ENCODE measurements at regions not wholly inside any gene's neighbourhood (a gene's known extent, or its start where the extent isn't known, plus 50 kb on each side); places are given as distances from the start of the nearest gene placed in this dataset.
"Not testable (repeated sequence)": the region's sequence is repeated elsewhere in the genome, so short reads cannot be mapped to it uniquely, and the experiment has no call there.

DNA sequence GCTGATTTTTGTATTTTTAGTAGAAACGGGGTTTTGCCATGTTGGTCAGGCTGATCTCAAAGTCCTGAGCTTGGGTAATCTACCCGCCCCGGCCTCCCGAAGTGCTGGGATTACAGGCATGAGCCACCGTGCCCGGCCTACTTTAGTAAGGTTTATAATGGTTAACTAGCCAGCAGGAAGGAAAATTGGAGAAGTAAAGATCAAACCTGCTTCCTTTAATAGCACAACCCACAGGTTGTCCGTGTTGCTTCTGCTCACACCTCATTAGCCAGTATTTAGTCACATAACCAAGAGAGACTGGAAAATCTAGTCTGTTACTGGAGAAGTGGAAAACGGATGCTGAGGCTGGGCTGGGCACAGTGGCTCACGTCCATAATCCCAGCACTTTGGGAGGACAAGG is 51.9 kb upstream of the TBL1XR1 start:
- DNase-seq (ENCODE audit: low read depth): no peak

DNA sequence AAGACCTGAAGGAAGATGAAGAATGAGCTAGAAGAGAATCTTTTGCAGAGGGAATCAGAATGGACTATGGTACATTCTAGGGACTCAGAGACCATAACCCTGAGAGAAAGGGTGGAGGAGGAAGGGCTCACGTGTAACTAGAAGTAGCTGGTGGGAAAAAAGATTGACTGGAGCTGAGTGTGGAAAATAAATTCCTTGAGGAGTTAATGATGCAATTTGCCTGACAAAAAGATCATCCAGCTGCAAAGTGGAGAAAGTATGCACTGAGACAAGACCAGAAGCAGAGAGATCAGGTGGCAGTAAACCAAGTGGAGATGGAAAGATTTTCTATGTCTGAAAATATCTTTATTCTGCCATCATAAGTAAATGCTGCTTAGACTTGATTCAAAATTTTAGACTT is 52.9 kb upstream of the TBL1XR1 start:
- DNase-seq (ENCODE audit: low read depth): no peak

DNA sequence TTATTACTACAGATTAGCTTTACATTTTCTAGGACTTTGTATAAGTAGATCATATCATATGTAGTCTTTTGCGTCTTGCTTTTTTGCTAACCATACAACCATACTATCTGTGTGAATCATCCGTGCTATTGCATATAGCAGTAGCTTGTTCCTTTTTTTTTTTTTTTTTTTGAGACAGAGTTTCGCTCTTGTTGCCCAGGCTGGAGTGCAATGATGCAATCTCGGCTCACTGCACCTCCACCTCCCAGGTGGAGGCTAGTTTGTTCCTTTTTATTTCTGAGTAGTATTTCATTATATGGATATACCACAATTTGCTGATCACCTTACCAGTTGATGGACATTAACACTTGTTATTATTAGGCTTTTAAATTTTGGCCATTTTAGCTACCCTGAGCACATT is 54.5 kb upstream of the TBL1XR1 start:
- no peak for DNase-seq (ENCODE audit: low read depth)

DNA sequence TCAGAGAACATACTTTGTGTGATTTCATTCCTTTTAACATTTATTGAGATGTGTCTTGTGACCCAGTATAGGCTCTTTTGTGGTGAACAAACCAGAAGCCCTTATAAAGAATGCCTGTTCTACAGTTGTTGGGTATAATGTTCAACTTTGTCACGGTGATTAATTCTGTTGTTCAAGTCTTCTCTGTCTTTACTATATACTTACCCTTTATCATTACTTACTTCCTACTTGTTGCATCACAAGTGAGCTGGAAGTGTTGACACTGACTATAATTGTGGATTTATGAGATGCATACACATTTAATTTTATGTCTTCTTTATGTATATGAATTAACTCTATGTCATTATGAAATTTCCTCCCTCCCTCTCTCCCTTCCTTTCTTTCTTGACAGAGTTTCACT is 59.7 kb upstream of the TBL1XR1 start:
- no peak for DNase-seq (ENCODE audit: low read depth)

DNA sequence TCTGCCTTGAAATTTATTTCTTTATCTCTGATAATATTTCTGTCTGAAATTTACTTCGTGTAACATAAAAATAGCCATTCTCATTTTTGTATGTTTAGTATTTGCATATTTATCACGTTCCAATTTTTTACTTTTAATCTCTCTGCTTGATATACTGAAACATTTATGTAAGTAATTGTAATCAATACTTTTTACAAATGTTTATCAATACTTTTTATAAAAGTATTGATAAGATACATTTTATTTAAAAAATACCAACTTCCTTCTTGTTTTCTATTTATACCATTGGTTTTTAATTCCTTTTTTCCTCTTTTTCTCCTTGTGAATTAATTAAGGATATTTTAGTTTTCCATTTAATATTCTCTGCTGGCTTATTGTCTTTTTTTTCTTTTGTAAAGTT is 60.3 kb upstream of the TBL1XR1 start:
- DNase-seq (ENCODE audit: low read depth): no peak

DNA sequence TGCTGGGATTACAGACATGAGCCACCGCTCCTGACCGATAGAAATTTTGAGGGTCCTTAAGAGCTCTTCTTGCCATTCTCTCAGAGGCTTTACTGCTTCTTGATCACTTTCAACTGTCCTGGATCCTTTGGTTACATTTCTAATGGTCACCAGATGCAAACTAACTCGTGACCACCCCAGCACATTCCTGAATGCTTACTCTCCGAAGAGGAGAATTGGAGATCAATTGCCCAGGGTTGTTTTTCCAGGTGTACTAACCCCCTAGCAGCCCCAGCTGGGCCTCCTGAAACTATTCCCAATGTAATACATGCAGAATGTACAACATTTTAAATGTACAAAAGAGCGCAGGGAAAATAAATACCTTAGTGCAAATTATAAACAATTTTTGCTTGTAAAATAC is 65.1 kb upstream of the TBL1XR1 start:
- no peak for DNase-seq (ENCODE audit: low read depth)

DNA sequence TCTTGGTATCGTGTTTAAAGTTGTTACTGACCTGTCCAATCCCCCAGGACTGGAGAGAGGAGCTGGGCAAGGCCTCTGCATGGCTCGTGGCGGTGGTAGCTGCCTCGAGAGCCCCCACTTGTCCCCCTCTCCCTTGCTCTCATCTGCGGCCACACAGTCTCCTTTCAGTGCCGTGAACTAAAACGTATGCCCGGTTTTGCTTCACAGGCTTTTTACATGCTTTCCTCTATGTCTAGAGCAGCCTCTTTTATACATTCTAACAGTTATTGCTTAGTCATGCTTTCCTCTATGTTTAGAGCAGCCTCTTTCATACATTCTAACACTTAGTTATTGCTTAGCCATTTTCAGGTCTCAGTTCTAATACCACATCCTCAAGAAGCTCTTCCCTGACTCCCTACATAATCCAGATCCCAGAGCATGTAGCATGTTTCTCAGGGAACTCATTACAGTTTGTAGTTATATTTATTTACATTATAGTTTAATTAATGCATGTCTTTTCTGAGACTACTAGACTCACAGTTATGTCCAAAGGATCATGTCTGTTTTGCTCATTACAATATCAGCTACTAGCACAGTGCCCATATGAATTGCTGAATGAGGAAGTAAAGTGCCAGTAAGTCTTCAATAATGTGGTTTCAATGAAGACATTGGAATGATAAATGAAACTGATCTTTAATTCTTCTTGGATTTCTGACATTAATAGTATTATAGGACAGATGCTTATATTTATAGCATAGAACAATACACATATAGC is 66.5 kb upstream of the TBL1XR1 start:
- peak; percentile 19 for DNase-seq (ENCODE audit: low read depth)

DNA sequence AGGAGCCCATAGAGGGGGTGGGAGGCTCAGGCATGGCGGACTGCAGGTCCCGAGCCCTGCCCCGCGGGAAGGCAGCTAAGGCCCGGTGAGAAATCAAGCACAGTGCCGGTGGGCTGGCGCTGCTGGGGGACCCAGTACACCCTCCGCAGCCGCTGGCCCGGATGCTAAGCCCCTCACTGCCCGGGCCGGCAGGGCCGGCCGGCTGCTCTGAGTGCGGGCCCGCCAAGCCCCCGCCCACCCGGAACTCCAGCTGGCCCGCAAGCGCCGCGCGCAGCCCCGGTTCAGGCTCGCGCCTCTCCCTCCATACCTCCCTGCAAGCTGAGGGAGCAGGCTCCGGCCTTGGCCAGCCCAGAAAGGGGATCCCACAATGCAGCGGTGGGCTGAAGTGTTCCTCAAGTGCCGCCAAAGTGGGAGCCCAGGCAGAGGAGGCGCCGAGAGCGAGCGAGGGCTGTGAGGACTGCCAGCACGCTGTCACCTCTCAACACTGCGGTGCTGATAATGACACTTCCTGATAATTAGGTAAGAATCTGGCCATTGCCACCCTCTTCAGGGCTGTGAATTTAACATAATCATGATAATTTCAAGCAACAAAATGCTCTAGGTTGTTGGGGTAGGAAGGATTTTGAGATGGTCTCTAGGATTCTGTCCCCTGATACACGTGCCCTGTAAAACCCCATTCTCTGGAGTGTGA is 74.7 kb upstream of the TBL1XR1 start:
- DNase-seq (ENCODE audit: low read depth): not testable (repeated sequence)

DNA sequence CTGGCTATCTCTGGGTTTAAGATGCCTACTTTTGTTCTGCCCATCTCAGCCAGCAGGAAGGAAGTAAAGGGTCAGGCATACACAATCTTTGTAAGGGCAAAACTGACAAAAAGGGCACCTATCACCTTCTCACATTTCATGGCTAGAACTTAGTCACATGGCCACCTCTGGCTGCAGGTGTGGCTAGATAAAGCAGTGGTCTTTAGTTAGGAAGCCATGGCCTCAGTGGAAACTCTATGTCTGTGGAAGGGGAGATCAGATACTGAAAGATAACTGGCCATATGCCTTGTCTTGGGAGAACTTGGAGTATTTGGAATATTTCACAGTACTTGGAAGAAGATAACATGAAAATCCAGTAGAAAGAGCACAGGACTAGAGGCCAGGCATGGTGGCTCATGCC is 80.7 kb upstream of the TBL1XR1 start:
- no peak for DNase-seq (ENCODE audit: low read depth)

DNA sequence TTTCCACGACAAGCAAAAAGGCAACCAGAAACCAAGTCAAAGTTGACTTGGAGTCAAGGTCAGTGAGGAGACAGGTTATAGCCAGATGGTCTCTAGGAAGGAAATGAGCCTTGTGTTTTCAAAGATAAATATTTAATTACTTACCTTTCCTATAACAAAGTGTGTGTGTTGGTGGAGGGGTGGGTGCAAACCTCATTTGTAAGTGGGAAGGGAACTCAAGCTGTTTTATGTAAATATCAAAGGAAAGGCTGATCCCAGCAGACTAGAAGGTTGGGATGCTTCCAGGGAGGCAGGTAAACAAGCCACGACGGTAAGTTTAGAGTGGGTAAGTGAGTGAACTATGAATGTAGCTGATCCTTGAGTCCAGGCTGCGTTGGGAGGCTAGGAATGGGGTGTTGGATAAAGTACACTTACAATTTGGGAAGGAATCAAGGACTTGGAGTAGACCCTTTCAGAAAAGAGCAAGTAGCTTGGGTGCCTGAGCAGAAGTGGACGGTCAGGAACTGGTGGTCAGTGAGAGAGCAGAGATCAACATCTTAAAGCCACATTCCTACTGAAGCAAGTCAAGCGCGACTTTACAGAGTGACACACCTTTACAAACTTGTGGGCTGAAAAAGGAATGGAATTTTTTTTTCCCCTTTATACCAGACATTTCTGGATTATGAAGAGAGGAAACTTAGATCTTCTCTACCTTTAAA is 82.0 kb upstream of the TBL1XR1 start:
- DNase-seq (ENCODE audit: low read depth): no peak

DNA sequence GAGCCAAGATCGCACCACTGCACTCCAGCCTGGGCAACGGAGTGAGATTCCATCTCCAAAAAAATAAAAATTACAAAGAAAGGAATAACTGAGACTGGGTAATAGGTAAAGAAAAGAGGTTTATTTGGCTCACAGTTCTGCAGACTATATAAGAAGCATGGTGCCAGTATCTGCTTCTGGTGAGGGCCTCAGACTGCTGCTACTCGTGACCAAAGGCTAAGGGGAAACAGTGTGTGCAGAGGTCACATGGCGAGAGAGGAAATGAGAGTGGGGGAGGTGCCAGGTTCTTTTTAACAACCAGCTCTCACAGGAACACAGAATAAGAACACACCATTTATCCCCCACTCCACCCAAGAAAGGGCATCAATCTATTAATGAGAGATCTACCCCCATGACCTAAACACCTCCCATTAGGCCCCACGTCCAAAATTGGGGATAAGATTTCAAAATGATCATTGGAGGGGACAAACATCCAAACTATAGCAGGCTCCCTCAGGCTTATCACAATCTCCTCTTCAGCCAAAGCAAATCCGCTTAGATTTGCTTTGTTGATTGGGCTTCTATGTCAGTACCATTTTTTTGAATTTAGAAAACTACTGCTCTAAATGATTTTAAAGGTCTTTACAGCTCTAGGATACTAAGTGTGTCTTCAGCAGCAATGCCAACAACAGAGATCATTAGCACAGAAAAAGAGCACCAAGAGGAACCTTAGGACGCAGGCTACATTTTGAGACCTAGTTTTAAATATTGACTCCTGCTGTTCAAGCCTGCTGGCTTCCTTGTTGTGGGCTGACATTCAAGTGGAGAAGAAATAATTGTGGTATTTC is 84.2 kb upstream of the TBL1XR1 start:
- no peak for DNase-seq (ENCODE audit: low read depth)

DNA sequence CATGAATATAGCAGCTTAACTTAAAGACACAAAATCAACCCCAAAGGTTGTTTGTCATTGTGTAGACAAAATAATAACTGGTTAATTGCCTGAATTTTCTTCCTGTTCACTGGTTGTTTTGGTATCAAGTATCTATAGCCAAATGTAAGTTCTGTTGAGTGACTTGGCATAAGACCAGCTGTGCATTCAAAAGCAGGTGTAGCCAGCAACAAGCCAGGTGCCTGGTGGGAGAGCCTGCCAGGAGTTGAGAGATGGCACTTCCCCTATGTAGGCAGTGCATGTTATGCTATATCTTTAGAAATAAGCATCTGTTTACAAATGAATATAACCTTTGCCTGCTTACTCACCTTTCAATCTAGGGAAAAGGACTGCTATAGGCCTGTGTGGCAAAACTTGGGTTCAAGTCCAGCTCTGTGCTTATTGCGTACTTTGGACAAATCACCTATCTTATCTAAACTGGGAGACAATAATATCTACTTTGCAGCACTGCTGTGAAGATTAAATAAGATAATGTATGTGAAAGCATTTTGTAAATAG is 84.9 kb upstream of the TBL1XR1 start:
- DNase-seq (ENCODE audit: low read depth): no peak

DNA sequence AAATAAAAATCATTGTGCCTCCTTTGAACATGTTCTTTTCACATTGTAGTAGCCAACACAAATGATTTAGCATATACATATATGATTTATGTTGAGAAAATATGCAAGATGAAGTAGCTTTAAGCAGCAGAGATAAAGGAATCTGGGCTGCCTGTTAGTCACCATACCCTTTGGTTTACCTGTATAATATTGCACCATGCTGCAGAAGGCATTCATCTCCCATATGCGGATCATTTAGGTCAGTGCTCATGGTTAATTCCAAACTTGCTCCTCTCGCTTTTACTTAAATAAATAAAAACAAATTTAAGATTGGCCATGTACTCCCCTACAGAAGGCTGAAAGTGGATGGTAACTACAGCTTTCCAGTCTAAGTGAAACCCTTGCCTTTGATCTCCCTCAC is 86.7 kb upstream of the TBL1XR1 start:
- DNase-seq (ENCODE audit: low read depth): no peak

DNA sequence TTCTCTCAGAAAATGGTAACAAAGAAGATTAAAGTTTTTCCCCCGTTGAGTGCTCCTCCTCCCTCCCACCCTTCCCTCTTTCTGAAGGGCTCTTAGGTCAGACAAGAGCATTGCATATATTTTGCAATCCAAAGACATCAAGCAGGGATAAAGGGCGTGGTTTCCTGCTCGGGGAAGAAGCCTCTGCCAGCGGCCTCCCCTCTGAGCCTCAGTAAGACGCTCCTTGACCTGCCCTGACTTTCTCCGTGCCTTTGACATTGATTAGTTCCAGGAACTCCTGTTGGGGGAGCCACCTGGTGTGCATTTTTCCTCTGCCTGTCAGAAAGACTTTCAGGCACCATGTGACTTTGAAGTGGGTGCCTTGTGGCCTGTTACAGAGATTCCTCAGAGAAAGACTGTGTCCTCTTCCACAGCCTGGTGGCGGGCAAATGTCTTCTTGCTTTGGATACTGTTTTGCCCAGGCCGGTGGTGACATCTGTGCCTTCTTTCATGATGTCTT is 87.2 kb upstream of the TBL1XR1 start:
- DNase-seq (ENCODE audit: low read depth): no peak

DNA sequence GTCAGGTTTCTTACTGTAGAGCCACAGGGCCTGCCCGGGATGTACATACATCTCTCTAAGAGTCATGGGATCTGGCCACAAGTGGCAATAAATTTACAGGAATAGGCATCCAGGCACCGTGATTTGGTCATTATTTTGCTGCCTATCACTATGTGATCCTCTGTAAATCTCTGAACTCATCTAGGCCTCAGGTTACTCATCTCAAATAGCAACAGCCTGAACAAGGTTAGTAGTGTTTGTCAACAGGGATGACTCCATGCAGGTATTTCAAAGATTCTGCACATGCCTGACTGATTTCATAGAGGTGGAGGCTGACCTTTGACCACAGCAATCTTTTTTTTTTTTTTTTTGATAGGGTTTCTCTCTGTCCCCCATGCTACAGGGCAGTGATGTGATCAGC is 88.8 kb upstream of the TBL1XR1 start:
- DNase-seq (ENCODE audit: low read depth): no peak

DNA sequence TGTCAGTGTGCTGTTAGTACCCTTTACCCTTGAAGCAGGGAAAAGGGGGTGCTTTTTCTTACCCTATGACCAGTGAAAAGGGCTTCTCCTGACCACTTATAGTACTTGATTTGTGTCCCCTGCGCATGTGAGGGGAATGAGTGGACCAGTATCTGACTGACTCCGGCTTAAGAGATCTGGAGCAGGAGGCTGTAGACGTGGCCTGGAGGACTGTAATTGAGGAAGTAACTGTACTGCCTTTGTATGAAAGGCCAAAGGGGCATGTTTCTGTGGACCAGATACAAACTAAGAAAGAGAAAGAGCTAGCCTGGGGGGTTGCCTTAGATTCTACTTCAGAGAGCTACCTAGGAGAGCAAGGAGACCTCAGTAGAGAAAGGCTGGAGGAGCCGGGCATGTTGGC is 89.9 kb upstream of the TBL1XR1 start:
- DNase-seq (ENCODE audit: low read depth): no peak

DNA sequence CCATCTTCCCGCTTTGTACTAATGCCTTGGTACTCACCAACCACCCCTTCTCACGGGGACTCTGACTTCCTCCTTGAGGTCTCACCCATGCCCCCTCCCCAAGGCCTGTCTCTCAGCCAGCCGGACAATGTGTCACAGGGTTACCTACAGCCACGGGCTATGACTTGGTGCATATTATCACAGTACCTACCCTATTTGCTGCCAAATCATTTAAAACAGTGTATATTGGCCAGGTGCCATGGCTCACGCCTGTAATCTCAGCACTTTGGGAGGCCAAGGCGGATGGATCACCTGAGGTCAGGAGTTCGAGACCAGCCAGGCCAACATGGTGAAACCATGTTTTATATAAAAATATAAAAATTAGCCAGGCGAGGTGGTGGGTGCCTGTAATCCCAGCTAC is 93.4 kb upstream of the TBL1XR1 start:
- no peak for DNase-seq (ENCODE audit: low read depth)

DNA sequence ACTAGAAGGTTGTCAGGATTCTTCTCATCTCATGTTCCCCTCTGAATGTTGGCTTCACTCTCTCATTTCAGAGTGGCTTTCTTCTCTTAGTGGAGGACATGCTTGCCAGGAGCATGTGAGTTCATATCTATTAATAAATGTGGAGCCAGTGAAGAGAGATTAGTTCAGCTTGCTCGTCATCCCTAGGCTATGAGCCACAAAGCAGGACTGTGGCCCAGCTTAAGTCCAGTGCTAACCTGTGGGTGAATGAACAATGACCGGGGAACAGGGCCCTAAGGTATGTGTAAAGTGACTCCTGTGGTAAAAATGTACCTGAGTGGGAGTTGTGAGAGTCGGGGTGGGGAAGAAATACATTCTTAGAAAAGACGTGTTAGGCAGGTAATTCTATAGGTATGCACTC is 96.9 kb upstream of the TBL1XR1 start:
- DNase-seq (ENCODE audit: low read depth): no peak

DNA sequence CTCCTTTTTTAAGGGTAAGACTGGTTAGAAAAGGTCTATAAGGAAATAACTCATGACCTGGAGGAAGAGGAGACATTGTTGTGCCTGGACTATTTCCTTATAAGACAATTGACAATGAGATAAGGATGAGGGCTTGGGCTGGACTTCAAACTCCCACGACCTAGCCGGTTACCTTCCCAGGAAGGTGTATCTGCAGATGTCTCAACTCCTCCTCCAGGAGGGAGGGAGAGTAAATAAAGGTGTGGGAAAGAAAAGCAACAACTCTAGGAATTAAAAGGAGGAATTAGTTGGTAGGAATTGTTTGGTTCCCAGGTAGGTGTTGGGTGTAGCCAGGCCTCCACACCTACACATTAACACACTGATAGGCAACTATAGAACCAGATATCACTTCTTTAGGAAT is 97.8 kb upstream of the TBL1XR1 start:
- no peak for DNase-seq (ENCODE audit: low read depth)

DNA sequence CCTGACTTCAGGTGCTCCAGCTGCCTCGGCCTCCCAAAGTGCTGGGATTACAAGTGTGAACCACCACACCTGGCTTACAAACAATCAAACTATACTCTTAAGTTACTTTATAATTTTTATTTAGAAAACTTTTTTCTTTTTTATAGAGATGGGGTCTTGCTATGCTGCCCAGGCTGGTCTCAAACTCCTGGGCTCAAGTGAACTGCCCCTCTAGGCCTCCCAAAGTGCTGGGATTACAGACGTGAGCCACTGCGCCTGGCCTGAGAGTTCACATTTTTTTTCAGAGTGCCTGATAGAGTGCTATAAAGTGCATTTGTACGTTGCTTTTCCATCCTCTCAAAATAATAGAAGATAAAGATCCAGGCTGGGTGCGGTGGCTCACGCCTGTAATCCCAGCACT is 102.0 kb upstream of the TBL1XR1 start:
- no peak for DNase-seq (ENCODE audit: low read depth)

Data from HT1080 (cell line).